ENCODE measurements at regions not wholly inside any gene's neighbourhood (a gene's known extent, or its start where the extent isn't known, plus 50 kb on each side); places are given as distances from the start of the nearest gene placed in this dataset.

DNA sequence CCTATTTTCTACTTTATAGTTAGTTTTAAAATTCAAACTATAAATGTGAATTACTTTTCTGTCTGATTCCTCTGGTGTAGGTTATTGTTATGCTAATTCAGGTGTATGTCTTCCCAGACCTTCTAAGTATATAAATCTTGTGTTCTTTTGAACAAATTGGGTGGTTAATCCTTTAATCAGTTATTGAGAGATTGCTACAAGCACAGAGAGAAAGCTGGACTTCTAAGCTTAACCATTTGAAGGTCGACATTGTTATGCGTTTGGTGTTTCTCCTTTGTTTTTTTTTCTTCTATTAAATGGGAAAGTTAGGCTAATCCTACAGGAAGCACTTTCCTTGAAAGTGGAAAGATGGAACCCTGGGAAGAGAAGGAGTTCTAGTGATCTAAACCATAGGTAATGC lies 592.6 kb downstream of the SLC4A3 start:
- no peak for DNase-seq (ENCODE audit: low spot score)

DNA sequence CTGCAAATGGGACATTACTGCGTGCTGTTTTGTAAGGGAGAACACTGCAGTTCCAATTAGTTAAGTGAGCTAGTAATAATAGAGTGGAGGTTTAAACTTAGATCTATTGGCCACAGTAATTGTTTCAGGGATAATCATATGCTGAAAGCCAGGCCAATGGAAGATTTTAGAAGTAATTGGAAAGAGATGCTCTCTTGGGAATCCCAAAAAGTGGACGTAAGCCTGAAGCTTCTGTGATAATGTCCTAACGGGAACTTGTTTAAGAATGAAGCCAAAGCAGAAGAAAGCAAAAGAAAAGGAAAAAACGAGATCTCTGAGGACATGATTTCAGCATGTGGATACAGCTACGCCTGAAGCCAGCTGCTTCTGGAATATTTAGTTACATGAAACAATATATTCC lies 594.6 kb downstream of the SLC4A3 start:
- no peak for DNase-seq (ENCODE audit: low spot score)

DNA sequence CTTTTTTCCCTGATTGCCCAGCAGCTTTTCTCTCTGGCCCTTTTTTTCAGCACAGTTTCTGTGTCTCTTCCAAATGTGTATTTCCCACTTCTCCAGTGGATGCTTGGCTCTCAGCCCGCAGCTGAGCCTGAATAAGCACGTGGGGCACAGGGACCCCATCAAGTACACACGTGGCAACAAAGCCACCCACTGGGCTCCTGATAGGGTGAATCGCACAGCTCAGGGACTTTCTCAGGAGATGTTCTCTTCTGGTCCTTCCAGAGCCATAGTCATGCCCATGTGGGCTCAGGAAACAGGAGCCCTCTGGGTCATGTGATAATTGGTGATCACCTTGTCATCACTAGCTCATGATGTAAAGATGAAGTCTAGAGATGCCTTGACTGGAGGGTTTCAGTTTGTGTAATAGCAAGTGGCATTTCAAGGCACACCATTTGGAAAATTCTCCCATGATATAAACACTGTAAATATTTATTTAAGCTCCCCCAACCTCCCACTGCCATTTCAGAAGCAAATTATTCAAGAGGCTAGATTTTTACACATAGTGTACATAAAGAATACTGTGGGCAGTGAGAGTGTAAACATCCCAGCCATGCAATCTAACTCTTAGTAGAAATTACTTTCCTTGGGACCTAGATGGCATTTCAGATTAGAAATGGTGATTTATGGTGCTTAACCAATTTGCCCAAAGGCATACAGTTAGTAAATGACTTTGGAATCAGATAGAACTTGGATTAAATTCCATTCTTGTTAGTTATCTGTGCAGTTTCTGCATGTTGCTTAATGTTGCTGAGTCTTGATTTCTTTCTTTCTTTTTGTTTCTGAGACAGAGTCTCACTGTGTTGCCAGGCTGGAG lies 597.5 kb downstream of the SLC4A3 start:
- no peak for DNase-seq (ENCODE audit: low spot score)

DNA sequence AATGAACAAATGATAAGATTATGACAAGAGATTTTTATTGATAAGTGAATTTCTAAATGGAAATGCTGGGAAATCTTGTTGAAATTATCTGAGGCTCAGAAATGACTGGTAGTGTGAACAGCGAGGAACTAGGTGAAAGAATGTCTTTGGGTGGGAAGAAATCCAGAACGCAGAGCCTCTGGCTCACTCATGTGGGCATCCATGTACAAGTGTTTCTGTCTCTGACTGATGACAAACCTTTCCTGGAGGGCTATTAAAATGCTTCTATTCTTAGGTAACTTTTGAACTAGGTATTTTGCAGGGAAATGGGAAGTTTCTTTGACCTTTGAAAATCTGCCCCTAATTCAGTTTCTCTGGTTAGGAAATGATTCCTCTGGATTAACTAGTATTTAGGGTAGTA lies 598.6 kb downstream of the SLC4A3 start:
- DNase-seq (ENCODE audit: low spot score), result no peak

DNA sequence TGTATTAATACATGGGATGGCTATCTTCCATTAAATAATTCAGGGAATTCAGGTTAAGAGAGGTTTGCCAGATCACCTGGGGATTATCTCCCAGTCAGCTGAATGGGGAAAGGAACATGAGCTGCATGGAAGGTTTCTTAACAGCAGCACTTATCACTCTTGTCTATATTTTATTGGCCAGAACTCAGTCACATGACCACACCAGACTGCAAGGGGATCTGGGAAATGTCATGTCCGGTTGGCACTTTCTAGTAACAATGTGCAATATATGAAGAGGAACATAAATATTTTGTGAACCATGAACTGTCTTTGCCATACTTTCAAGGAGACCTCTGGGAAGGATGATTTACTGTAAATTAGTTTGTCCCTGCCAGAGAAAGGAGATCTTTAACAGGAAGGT lies 599.1 kb downstream of the SLC4A3 start:
- DNase-seq (ENCODE audit: low spot score), result no peak

DNA sequence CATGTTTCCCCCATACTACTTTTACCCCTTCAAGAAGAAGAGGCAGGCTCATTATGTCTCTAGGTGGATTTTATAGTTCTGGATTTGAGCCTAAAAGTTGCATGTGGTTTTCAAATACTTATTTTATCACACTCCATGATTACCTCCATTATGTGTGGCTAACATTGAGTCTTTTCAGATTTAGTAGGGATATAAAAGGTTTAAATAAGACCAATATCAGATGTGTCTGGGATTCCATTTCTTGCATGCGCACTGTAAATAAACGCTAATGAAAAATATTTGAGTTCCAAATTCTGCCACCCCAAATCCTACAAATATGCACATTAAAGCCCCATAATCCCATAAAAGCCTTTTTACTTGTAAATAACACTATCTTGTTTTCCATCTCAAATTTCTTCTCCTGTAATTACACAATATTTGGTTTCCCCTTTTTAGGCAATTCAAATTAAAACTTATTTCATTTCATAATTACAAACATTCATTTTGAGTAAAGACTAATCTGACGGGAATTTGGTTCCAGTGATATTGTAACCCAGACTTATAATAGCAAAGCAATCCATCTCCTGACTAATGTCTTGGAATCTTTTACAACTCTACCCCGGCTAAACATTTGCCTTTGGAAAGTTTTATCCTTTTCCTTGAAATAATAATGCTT lies 600.0 kb downstream of the SLC4A3 start:
- no peak for DNase-seq (ENCODE audit: low spot score)

DNA sequence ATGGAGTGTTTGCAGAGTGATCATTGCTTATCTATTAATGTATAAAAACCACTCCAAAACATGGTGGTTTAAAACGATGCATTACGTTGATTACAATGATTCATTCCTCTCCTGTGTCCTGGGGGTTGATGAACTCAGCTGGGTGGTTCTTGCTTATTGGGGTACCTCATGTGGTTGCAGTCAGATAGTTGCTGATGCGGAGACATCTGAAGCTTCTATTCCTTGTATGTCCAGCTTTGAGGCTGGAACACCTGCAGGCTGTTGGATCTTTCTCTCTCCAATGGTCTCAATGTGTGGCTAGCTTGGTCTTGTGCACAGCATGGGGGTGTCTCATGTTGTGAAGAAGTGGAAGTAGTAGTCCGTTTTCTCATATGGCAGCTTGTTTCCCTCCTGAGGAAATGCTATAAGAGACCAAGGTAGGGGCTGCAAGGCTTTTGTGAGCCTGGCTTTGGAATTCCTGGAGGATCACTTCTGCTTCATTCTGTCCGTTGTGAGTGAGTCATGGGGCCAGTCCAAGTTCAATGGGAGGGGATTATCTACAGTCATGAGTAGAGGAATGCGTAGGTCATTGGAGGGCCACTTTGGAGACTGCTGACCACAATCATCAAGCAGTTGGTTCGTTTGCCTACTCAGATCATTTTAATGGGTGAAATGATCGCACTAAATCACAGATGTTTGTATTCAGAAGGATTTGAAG lies 601.0 kb downstream of the SLC4A3 start:
- no peak for DNase-seq (ENCODE audit: low spot score)

DNA sequence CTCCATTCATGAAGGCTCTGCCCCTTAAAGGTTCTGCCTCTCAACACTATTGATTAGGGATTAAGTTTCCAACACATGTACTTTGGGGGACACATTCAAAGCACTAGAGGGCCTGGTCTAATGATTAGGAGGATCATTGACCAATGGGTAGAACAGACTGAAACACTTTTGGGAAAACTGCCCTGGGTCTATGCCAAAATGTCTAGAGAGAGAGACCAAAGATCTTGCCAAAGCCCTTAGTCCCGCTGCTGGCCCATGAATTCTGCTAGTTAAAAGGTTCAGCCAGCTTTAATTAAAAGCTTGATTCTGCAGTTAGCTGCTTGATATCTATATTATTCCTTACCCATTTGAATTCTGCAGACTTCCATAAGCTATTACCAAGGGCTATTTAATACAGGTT lies 613.2 kb downstream of the SLC4A3 start:
- no peak for DNase-seq (ENCODE audit: low spot score)

DNA sequence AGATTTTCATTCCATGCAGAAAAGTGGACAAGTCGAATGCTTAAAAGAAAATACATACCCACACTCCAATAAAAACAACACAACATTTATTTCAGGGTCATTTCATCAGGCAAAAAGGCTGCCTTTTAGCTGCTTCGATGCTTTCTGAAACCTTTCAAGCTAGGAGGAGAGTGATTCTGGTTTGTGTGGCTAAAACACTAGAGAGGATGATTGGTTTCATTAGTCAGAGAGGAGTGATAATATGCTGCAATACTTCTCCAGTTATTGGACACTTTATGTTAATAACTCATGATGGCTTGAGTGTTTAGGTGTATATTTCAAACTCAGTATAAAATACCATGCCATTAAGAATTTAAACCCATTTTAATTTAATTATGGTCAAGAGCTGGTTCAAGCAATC lies 614.0 kb downstream of the SLC4A3 start:
- no peak for DNase-seq (ENCODE audit: low spot score)

DNA sequence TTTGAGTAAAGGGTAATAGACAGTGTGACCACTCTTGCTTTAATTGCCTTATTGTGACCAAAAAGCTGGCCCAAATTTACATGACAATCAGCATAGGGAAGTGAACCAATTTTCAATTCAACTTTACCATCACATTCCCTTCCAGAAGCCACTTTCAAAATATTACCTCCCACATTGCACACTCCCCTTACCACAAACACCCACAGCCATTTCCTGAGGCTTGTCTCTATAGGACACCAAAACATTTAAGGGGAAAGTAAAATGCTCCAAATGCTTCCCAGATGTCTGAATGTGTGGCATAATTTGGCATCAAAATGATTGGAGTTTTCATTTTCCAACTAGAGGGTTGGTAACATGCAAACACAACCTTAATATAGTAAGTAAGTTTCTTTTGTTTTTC lies 616.1 kb downstream of the SLC4A3 start:
- DNase-seq (ENCODE audit: low spot score), result no peak

DNA sequence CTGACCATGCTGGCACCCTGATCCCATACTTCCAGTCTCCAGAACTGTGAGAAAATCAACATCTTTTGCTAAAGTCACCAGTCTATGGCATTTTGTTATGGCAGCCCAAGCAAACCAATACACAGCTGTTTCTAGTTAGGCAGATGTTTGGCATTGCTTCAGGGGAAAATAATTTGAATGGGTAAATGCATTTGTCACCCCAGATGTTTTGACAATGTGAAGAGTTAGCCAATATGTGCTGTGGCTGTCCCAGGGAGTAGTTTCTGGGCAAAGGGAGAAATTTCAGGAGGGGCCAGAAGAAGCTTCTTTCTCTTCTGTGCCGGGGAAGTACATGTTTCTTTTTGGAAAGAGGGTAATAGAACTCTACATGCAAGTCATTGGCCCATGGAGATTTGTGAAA lies 619.0 kb downstream of the SLC4A3 start:
- DNase-seq (ENCODE audit: low spot score), result no peak

DNA sequence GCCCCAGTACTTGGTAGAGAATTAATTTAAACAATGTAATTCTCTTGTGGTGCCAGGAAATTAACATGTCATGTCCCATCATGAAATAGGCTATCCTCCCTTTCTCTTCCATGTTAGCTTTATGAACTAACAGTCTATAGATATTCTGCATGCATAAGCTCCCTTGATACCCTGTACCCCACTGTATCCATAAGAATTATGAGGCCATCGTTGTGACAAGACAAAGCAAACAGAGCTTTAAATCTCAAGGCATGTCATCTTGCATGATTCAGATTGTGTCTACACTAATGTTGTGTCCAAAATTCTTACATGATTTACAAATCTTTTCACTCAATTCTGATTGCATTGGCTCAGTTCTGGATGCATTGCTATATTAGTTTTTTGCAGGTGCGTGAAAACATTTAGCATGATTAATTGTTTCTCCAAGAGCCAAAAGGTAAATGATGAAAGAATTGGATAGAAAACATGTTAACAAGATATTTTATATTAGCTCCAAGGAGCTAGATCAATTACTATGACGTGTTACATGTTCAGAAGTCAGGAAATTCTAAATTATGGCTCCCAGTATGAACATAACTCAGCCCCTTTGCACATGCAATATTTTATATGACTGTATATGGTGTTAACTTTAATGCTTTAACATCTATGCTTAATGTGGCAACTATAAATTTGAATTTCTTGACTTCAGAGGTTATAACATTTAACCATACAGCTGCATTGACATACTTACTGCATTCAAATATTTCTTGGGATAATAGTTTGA lies 620.3 kb downstream of the SLC4A3 start:
- DNase-seq (ENCODE audit: low spot score), result no peak

DNA sequence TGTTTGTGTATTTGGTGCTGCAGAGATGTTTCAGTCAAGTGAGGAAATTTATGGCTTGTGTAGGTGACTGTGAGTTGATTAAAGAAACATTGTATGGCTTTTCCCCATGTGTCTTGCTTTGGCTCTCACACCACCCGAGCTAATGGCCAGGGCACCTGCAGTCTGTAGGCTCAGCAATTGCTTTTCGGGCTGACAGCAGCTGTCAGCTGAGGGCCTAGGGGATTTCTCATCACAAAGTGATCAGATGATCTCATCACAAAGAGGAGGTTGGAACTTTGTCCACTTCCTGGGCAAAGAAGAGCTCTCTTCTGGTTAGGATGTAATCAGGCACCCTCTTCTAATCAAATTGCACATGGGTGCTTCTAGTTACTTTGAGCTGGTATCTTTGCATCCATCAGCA lies 632.2 kb downstream of the SLC4A3 start:
- no peak for DNase-seq (ENCODE audit: low spot score)

DNA sequence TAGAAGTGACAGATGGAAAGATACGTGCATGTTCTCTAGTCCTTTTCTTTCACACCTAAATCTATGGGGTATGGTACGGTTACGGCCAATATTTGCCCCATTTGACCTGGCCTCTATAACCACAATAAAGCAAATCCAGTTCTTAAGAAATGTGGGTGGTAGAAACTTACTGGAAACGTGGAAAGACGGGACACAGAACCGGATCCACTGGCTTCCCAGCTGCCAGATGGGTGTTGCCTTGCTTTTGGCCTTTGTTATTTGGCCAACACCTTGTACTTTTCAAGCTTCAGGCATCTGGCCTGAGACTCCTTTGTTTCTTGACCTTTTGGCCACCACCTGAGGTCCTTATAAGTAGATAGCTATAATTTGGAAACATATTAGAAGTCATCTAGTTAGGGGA lies 635.9 kb downstream of the SLC4A3 start:
- no peak for DNase-seq (ENCODE audit: low spot score)

DNA sequence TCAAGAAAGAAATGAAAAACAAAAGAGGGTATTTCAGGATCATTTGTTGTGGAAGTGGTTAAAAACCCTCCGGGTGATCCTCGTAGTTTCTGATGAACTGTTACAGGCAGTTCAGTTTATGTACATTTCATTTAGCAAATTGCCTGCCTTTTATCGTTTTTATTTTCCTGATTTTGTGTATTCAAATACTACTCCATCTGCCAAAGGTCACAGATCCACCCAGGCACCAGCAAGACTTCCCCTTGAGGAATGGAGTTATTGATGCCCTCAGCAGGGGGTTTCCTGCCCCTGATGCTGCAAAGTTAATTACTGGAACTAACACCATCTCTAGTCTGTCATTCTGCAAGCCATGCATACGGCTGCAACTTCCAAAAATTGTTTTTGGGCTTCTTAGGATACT lies 641.9 kb downstream of the SLC4A3 start:
- DNase-seq (ENCODE audit: low spot score), result no peak

DNA sequence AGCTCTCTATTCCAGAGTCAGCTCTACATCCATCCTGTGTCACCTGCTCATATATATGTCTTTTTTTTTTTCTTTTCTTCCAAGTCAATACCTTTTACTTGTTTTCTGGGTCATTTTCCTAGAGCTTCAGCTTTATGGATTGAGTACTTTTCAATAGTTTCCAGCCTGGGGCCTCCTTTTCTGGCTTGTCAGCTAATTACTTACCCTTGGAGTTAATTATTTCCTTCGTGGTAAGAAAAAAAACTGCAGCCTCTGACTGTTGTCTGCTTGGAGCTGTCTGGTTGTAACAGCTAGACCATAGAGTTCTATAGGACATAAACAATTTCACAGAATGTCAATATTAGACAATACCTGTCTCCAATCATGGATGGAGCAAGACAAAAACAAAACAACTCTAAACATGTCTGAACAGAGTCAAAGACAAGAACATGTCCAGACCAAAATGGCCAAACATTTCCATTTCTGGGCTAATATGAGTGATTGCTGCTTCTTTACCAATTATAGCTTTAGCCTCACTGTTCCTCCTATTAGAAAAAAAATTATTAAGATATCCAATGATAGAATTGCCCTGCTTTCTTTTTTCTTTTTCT lies 643.1 kb downstream of the SLC4A3 start:
- no peak for DNase-seq (ENCODE audit: low spot score)

DNA sequence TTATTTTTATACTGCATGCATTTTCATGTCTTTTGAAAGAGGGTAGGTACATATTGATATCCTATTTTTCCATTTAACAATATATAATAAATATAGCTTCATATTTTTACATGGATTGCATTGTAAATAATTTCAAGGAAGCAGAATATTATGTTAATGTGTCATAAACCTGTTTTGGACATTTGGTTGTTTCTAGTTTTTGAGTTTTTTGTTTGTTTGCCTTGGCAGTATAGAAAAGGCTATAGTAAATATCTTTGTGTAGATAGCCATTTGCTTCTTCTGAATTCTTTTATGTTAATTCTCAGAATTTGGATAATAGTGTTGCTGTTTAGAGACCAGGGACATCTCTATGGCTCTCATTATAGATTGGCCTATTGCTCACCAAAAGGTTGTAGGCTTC lies 645.2 kb downstream of the SLC4A3 start:
- no peak for DNase-seq (ENCODE audit: low spot score)

DNA sequence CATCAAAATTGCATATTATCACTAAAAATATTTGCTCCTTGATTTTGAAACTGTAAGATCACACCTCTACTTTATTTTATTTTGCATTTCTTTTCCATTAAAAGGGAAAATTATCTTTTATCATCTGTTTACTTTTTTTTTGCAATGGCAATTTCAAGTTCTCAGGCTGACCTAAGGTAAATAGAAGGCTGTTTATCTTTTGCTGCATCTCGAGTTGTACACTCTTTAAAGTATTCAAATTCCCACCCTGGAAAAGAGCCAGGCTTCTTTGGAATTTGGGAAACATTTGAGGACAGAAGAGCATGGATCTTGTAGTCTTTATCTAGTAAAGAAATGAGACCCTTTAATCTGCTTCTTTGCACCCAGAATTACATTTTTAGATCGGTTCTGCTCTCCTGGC lies 645.7 kb downstream of the SLC4A3 start:
- DNase-seq (ENCODE audit: low spot score), result no peak

DNA sequence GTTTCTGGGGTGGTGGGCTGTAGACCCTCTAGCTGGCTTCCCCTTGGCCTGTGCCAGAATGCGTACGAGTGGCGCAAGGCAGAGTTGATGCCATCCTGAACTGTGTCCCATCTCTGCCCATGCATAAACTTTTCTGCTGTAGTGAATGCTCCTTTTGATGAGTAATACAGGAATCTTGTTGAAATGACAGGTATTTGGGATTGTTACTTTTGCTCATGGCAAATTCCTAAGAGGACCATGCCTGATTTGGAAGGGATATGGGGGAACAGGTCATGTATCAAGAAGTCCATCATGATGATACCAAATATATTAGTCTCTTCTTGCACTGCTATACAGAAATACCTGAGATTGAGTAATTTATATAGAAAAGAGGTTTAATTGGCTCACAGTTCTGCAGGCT lies 648.0 kb downstream of the SLC4A3 start:
- DNase-seq (ENCODE audit: low spot score), result no peak

DNA sequence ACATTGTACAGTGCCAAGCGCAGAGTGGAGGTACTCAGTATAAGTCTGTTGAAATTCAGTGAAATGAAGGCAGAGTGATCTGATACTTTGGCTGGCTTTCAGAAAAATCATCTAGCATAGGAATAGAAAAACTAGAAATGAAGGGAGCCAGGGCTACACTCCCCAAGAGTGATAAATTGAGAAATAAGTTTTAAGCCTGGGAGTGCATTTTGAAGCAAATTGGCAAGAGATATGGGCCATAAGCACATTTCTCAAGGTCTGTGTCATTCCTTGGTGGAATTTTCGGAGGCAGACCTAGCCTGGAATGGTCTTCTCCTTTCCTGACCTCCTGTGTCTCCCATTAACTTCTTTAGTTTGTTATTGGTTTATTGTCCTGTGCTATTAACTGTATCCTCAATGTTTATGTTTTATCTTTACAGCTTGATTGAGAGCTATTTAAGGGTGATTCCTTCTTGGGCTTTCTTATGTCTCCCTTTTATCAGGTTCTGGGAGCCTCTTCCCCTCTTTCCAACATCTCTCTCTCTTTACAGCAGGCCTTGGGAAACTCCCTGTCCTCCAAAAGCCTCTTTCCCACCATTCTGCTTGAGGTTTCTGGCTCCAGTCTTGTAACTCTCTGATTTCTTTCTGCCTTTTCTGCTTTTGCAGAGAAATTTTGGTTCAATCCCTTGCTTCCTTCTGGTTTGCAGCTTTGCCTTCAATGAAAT lies 649.5 kb downstream of the SLC4A3 start:
- DNase-seq (ENCODE audit: low spot score), result no peak

DNA sequence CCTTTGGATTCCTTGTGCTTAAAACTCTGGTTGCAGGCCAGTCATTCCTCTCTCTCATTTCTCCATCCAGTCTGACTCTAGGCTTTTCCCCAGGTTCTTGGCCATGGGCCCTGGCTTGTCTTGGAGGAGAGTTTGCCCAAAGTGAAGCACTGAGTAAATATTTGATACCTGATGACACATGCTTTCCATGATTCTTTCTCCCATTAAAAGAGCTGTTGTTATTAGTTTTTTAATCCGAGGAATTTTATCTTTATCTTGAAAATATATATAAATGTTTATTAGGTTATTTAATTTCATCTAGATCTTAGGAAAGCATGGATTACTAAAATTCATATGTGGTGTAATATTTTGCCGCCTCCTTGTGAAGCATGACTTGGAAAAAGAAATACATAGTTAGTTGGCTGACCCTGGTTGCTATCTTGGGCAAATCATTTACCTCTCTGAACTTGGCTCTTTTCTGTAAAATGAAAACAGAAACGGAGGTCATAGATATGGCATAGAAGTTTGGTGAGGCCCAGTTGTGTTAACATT lies 650.1 kb downstream of the SLC4A3 start:
- no peak for DNase-seq (ENCODE audit: low spot score)

Data from ureter (tissue), 1 donor.